DOHH2 (cell line): ENCODE measurements at regions not wholly inside any gene's neighbourhood (a gene's known extent, or its start where the extent isn't known, plus 50 kb on each side); places are given as distances from the start of the nearest gene placed in this dataset.

Source experiments
- CTCF ChIP-seq: fragments of 200-600 bp; sonication (generic); IDR thresholded peaks from one replicate; pipeline ENCODE4 v1.5.1; 2014; ENCODE audit warnings: antibody characterized with exemption, mild to moderate bottlenecking, low read depth, low read length; ENCODE audit not compliant: poor library complexity, severe bottlenecking
- EZH2phosphoT487 ChIP-seq: fragments of 200-600 bp; sonication (generic); IDR thresholded peaks from 2 replicates; pipeline ENCODE4 v1.6.1; 2017; ENCODE audit warnings: borderline replicate concordance, mild to moderate bottlenecking, antibody characterized with exemption, low read length, moderate library complexity, mixed read lengths

- TF ChIP-seq EZH2phosphoT487 (no peak), CTCF (no peak)
These were observed 471.7 kb upstream of the GHITM start for GRCh38 chr10:83667594-83667993.
